Heart right ventricle (tissue), 16 donors: ENCODE measurements at regions not wholly inside any gene's neighbourhood (a gene's known extent, or its start where the extent isn't known, plus 50 kb on each side); places are given as distances from the start of the nearest gene placed in this dataset.

Source experiments
- ATAC-seq, 8 donors: fragments of 200-7000 bp; cut with Tn5 transposase; one replicate each; pipeline ENCODE4 v1.9.1; 2020; ENCODE audit warnings: mild to moderate bottlenecking in 8 of 8, moderate library complexity in 8 of 8, moderate number of reproducible peaks in 1 of 8
- DNase-seq, 2 donors: peaks; one replicate each; pipeline ENCODE4 v3.0.0-alpha.2; 2020
- H3K27ac ChIP-seq, 10 donors: fragments of 200-600 bp; sonication (generic) in 2 of 10; one replicate each; pipeline versions ENCODE4 v1.5.0 to v1.8.0; 2020 to 2022; ENCODE audit warnings: mild to moderate bottlenecking in 3 of 10
- H3K27me3 ChIP-seq, 7 donors: fragments of 200-600 bp; one replicate each; pipeline ENCODE4 v1.8.0; 2021 to 2022; ENCODE audit warnings: mild to moderate bottlenecking in 2 of 7
- H3K36me3 ChIP-seq, 9 donors: fragments of 200-600 bp; sonication (generic) in 1 of 9; one replicate each; pipeline versions ENCODE4 v1.5.0 to v1.8.0; 2020 to 2022; ENCODE audit warnings: mild to moderate bottlenecking in 2 of 9
- H3K4me1 ChIP-seq, 9 donors: fragments of 200-600 bp; sonication (generic) in 1 of 9; one replicate each; pipeline versions ENCODE4 v1.5.0 to v1.8.0; 2020 to 2022; ENCODE audit warnings: mild to moderate bottlenecking in 4 of 9
- H3K4me3 ChIP-seq, 10 donors: fragments of 200-600 bp; sonication (generic) in 2 of 10; one replicate each; pipeline versions ENCODE4 v1.5.0 to v1.8.0; 2020 to 2022; ENCODE audit warnings: mild to moderate bottlenecking in 7 of 10, moderate library complexity in 2 of 10
- H3K9me3 ChIP-seq, 11 donors: fragments of 200-600 bp in 10 of 11; sonication (generic) in 2 of 11; one replicate each; pipeline versions ENCODE4 v1.5.0 to v1.8.0; 2013 to 2022; ENCODE audit warnings: mild to moderate bottlenecking in 2 of 11, control low read depth in 1 of 11, moderate library complexity in 1 of 11
- CTCF ChIP-seq, 9 donors: fragments of 200-600 bp; sonication (generic) in 2 of 9; IDR thresholded peaks; one replicate each; pipeline versions ENCODE4 v1.5.0 to v1.8.0; 2021 to 2022; ENCODE audit warnings: antibody characterized with exemption in 9 of 9, mild to moderate bottlenecking in 5 of 9, moderate library complexity in 1 of 9
- WGBS, 2 donors: extraction: QIAGEN DNeasy Blood & Tissue Kit; methylation state at CpG; one replicate each; pipeline ENCODE4 v1.1.7; 2013; ENCODE audit warnings: inconsistent platforms in 1 of 2; 5-methylcytosine and 5-hydroxymethylcytosine counted together
- intact Hi-C, 10 donors: fragments of 100-400 bp; cut with DNase I; formaldehyde crosslinking; loops; one replicate each; pipeline versions ENCODE4 v1.11.1 to v1.14.2; 2022
- donor health status: Arrhythmogenic right ventricular cardiomyopathy.
- donor health status: ischemic (EF 13 %, LVEDD 7.1; RV severe dilation, severe dysfunction).
- donor health status: healthy with polysubstance abuse.
- donor health status: DM: no; HTN: yes; CAD: no.
- donor health status: DM: no; HTN: no; CAD: no.
- donor health status: ischemic (EF 25% LVEDD 6.9; RV normal size, moderate dysfunction).
- donor health status: ischemic (EF 25% LVEDD 5.7; RV mildly dilated, moderate dysfunction).
- donor health status: healthy.
- donor health status: DM: yes; HTN: yes; CAD: no.
- donor health status: Ischemic cardiomyopathy.
- donor health status: ischemic (EF 35%, LVEDD 5.7; RV mildly dilated, moderate dysfunction).
- donor health status: nonischemic (EF 11% LVEDD 7.7; RV severe dilation, severe dysfunction).
- donor health status: DM: yes; HTN: yes; CAD: no.
- donor health status: PGD.
- donor health status: ischemic (EF 29% LVEDD 5.4; RV normal size, mild dysfunction).
- donor health status: nonischemic (EF 23%, LVEDD 6.1; RV moderate dilation, normal function).

- DNase-seq (no peak), ATAC-seq (no peak)
- intact Hi-C loops = loop anchor here in 1 of 10 donors (10.0 kb wide), 1 partner anchor 298 kb away; no protein-coding TSS in a partner anchor
- Histone ChIP-seq H3K9me3 (no peaks in the 10 kb centered on the region), H3K4me3 (no peak overlapping the region), H3K4me1 (no peaks in the 10 kb centered on the region), H3K36me3 (no peaks in the 10 kb centered on the region), H3K27me3 (peaks cover 0 to 23% (median 9%) of the 10 kb centered on the region in 7 donors), H3K27ac (no peak overlapping the region)
- TF ChIP-seq CTCF (IDR thresholded peaks at IDR 0.05) = no peak
- 79% methylated on average over 6 of the region's 6 CpGs for WGBS, 2 donors
Measured at GRCh38 chr17:27082775-27083154, 211.1 kb upstream of the WSB1 start.

GRCh38 chr17:27083408-27084185, 210.3 kb upstream of the WSB1 start:
- H3K36me3 ChIP-seq = no peaks in the 10 kb centered on the region
- no peaks in the 10 kb centered on the region for H3K9me3 ChIP-seq
- intact Hi-C loops = loop anchor here in 1 of 10 donors (10.0 kb wide), 1 partner anchor 299 kb away; no protein-coding TSS in a partner anchor
- H3K4me3 ChIP-seq = no peak overlapping the region
- 80 to 82% methylated on average over 22 of the region's 22 CpGs for WGBS, 2 donors
- ATAC-seq (no peak), DNase-seq (no peak)
- no peak for TF ChIP-seq CTCF (IDR thresholded peaks at IDR 0.05)
- H3K4me1 ChIP-seq = no peaks in the 10 kb centered on the region
- H3K27ac ChIP-seq = no peak overlapping the region
- H3K27me3 ChIP-seq = peaks cover 0 to 23% (median 9%) of the 10 kb centered on the region in 7 donors

GRCh38 chr17:27085517-27085916, 208.4 kb upstream of the WSB1 start:
- no peak overlapping the region for H3K4me3 ChIP-seq
- intact Hi-C loops = loop anchor here in 1 of 10 donors (10.0 kb wide), 1 partner anchor 301 kb away; no protein-coding TSS in a partner anchor
- no peaks in the 10 kb centered on the region for H3K9me3 ChIP-seq
- WGBS, 2 donors = 56 to 63% methylated on average over 2 of the region's 2 CpGs
- ATAC-seq = no peak
- H3K27me3 ChIP-seq = peaks cover 0 to 21% (median 9%) of the 10 kb centered on the region in 7 donors
- no peaks in the 10 kb centered on the region for H3K36me3 ChIP-seq
- no peak for TF ChIP-seq CTCF (IDR thresholded peaks at IDR 0.05)
- no peaks in the 10 kb centered on the region for H3K4me1 ChIP-seq
- DNase-seq = no peak
- no peak overlapping the region for H3K27ac ChIP-seq

- intact Hi-C loops = loop anchor here in 1 of 10 donors (10.0 kb wide), 1 partner anchor 302 kb away; no protein-coding TSS in a partner anchor
- no peak for ATAC-seq
- Histone ChIP-seq H3K4me3 (no peak overlapping the region), H3K36me3 (no peaks in the 10 kb centered on the region), H3K27me3 (peaks cover 0 to 17% (median 9%) of the 10 kb centered on the region in 7 donors), H3K9me3 (no peaks in the 10 kb centered on the region), H3K27ac (no peak overlapping the region), H3K4me1 (no peaks in the 10 kb centered on the region)
- WGBS, 2 donors = 55 to 62% methylated on average over 4 of the region's 4 CpGs
- no peak for DNase-seq
- no peak for TF ChIP-seq CTCF (IDR thresholded peaks at IDR 0.05)
Measured at GRCh38 chr17:27086526-27086925, 207.4 kb upstream of the WSB1 start.
